ENCODE measurements at regions not wholly inside any gene's neighbourhood (a gene's known extent, or its start where the extent isn't known, plus 50 kb on each side); places are given as distances from the start of the nearest gene placed in this dataset.
A peak's percentile ranks its signal among the peaks of the same experiment; 100 is the strongest.
"Not testable (repeated sequence)": the region's sequence is repeated elsewhere in the genome, so short reads cannot be mapped to it uniquely, and the experiment has no call there.

DNA sequence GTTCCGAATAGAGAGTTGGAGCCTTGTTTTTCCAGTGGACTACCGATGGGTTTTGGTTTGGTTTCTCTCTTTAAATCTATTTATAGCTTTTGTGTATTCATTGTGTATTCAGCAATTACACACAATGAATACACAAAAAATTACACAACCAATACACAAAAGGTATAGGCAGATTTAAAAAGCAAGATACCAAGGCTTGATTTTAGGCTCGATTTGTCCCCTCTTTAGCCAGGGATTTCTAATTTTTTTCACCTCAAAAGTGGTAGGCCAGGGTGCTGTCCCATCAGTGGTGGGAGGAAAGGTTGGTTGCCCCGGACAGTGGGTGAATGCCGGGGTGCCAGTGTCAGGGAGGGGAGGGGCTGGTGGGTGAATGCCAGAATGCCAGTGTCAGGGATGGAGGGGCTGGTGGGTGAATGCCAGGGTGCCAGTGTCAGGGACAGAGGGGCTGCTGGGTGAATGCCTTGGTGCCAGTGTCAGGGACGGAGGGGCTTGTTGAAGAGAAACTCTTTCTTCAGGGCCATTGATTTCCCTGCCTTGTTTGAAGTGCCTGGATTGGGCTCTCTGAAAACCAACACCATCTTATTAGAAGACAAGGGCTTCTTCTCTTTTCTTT is 186.2 kb downstream of the GOLGA6L6 start:
- no peaks in the 10 kb centered on the region for H3K9me3 ChIP-seq
- DNase-seq: peak in 1 of 2 donors; percentile 57
- no peak overlapping the region for H3K27ac ChIP-seq
- intact Hi-C loops (cut with DNase I; ENCODE audit: low total_unique reads): no loop called here
- H3K4me1 ChIP-seq: peaks cover 0 to 5% (median 0%) of the 10 kb centered on the region in 4 donors
- no peak overlapping the region for H3K4me3 ChIP-seq
- peaks cover 0 to 10% of the 10 kb centered on the region in 2 donors for H3K27me3 ChIP-seq
- H3K36me3 ChIP-seq: no peaks in the 10 kb centered on the region
- TF ChIP-seq, protein P1, sequence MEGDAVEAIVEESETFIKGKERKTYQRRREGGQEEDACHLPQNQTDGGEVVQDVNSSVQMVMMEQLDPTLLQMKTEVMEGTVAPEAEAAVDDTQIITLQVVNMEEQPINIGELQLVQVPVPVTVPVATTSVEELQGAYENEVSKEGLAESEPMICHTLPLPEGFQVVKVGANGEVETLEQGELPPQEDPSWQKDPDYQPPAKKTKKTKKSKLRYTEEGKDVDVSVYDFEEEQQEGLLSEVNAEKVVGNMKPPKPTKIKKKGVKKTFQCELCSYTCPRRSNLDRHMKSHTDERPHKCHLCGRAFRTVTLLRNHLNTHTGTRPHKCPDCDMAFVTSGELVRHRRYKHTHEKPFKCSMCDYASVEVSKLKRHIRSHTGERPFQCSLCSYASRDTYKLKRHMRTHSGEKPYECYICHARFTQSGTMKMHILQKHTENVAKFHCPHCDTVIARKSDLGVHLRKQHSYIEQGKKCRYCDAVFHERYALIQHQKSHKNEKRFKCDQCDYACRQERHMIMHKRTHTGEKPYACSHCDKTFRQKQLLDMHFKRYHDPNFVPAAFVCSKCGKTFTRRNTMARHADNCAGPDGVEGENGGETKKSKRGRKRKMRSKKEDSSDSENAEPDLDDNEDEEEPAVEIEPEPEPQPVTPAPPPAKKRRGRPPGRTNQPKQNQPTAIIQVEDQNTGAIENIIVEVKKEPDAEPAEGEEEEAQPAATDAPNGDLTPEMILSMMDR (IDR thresholded peaks at IDR 0.05): no peak

DNA sequence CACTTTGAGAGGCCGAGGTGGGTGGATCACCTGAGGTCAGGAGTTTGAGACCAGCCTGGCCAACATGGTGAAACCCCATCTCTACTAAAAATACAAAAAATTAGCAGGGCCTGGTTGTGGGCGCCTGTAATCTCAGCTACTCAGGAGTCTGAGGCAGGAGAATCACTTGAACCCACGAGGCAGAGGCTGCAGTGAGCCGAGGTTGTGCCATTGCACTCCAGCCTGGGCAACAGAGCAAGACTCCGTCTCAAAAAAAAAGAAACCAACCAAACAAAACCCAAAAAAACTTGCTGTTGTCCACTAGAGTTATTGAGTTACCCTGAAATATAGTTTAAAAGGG is 186.7 kb downstream of the GOLGA6L6 start:
- intact Hi-C loops (cut with DNase I; ENCODE audit: low total_unique reads): not testable (repeated sequence)

DNA sequence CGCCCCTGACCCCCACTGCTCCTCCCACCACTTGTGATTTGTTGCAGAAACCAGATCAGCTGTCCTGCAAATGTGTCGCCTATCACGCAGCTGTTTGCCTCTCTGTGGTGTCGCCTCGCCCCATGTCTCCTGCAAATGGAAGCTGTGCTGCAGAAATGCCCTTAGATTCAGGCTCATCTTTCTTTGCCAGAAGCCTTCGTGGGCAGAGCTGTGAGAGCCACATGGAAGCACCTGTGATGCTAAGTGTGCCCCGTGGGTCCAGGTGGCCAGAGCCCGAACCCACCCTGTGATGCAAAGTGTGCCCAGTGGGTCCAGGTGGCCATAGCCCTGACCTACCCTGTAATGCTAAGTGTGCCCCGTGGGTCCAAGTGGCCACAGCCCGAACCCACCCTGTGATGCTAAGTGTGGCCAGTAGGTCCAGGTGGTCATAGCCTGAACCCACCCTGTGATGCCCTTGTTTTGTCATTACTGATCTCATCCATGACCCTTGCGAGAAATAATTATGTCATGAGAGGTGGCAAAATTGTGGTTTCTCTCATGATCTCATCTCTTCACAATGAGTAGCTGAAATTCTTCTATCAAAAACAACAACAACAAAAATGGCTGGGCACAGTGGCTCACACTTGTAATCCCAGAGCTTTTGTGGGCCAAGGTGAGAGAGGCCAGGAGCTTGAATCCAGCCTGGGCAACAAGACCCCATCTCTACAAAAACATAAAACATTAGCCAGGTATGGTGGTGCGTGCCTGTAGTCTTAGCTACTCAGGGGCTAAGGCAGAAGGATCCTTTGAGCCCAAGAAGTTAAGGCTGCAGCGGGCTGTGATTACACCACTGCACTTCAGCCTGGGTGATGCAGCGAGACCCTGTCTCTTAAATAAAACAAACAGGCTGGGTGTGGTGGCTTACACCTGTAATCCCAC is 187.4 kb downstream of the GOLGA6L6 start:
- peak in 1 of 2 donors; percentile 63 for DNase-seq
- Histone ChIP-seq H3K4me1 (peaks cover 0 to 5% (median 0%) of the 10 kb centered on the region in 4 donors), H3K36me3 (no peaks in the 10 kb centered on the region), H3K27ac (no peak overlapping the region), H3K27me3 (peaks cover 0 to 13% of the 10 kb centered on the region in 2 donors), H3K9me3 (peaks cover 0 to 5% (median 0%) of the 10 kb centered on the region in 3 donors), H3K4me3 (no peak overlapping the region)
- TF ChIP-seq, protein P1 (IDR thresholded peaks at IDR 0.05): no peak
- intact Hi-C loops (cut with DNase I; ENCODE audit: low total_unique reads): no loop called here

More for the DNA sequence above, 186.7 kb downstream of the GOLGA6L6 start:
- H3K27ac ChIP-seq, H3K36me3 ChIP-seq, DNase-seq, H3K4me3 ChIP-seq, H3K27me3 ChIP-seq, H3K4me1 ChIP-seq, H3K9me3 ChIP-seq: not testable (repeated sequence)

DNA sequence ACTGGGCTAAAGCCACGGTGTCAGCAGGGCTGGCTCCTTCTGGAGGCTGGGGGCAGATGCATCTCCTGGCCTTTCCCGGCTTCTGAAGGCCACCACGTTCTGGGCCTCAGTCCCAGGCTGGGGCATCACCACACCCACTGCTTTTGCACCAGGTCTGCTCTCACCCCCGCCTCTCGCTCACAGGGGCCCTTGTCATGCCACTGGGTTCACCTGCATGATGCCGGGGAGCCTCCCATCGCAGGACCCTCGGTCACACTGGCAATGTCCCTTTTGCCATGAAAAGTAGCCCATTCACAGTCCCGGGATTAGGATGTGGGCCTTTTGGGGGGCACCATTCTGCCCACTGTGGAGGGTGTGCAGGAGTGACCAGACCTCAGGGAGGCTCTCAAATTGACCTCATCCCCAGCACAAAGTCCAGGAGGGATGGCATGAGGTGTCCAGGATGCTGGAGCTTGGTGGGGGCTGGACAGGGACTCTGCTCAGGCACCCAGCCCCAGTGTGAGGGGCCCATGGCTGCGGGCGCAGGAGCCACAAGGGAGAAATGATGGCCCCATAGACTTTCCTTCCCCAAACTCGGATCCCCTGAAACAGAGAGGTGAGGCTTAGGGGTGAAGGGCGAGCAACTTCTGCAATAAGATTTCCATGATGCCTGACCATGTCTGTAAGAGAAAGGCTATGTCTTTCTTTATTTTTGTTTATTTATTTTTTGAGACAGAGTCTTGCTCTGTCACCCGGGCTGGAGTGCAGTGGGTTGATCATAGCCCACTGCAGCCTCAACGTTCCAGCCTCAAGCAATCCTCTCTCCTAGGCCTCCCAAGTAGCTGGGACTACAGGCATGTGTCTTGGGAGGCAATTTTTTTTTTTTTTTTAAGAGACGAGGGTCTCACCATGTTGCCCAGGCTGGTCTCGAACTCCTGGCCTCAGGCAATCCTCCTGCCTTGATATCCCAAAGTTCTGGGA is 189.1 kb downstream of the GOLGA6L6 start:
- H3K27ac ChIP-seq: no peak overlapping the region
- TF ChIP-seq, protein P1 (IDR thresholded peaks at IDR 0.05): no peak
- H3K9me3 ChIP-seq: peaks cover 0 to 5% (median 0%) of the 10 kb centered on the region in 3 donors
- H3K4me1 ChIP-seq: peaks cover 0 to 5% (median 0%) of the 10 kb centered on the region in 4 donors
- no peak overlapping the region for H3K4me3 ChIP-seq
- intact Hi-C loops (cut with DNase I; ENCODE audit: low total_unique reads): no loop called here
- peak in 1 of 2 donors; percentile 63 for DNase-seq
- H3K27me3 ChIP-seq: peaks cover 0 to 9% of the 10 kb centered on the region in 2 donors
- no peaks in the 10 kb centered on the region for H3K36me3 ChIP-seq

DNA sequence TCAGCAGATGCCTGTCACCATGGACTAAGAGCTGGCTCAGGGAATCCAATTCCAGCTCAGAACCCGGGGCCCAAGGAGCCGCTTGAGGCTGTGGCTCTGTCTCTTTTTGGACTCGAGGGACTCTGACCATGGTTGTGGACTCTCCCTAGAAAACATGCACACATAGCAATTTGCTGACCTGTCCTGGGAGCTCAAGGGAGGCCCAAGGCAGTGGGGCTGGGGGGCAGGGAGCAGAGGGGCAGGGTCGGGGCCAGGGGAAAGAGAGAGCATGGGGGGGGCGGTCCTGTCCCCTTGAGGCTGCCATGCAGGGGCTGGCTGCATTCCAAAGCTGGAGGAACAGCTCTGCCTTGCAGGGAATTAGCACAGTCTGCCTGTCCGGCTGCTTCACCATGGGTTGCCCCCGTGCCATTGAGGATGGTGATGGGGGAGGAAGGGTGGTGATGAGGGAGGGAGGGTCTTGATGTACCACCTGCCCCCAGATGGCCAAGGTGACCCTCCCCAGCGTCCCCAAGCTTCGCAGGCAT is 190.1 kb downstream of the GOLGA6L6 start:
- Histone ChIP-seq H3K9me3 (peaks cover 0 to 12% (median 4%) of the 10 kb centered on the region in 3 donors), H3K4me1 (peaks cover 0 to 3% (median 0%) of the 10 kb centered on the region in 4 donors), H3K36me3 (no peaks in the 10 kb centered on the region), H3K4me3 (no peak overlapping the region), H3K27me3 (peaks cover 0 to 3% of the 10 kb centered on the region in 2 donors), H3K27ac (no peak overlapping the region)
- DNase-seq: peak in 1 of 2 donors; percentile 63
- TF ChIP-seq, protein P1 (IDR thresholded peaks at IDR 0.05): no peak
- intact Hi-C loops (cut with DNase I; ENCODE audit: low total_unique reads): no loop called here

All from tibial artery (tissue), 4 donors.